HepG2 (cell line): ENCODE measurements at regions not wholly inside any gene's neighbourhood (a gene's known extent, or its start where the extent isn't known, plus 50 kb on each side); places are given as distances from the start of the nearest gene placed in this dataset.
A peak's percentile ranks its signal among the peaks of the same experiment; 100 is the strongest.

Source experiments
- CAMTA2 ChIP-seq: sonication (generic); formaldehyde crosslinking; IDR thresholded peaks from 2 replicates; pipeline ENCODE4 v1.4.0; 2020; ENCODE audit warnings: mild to moderate bottlenecking, missing genetic modification reagents, borderline replicate concordance
- DNMT3B ChIP-seq: conservative IDR thresholded peaks from 2 replicates; pipeline ENCODE4 v1.6.1; 2016; ENCODE audit warnings: missing biosample characterization, control low read depth
- EHMT2 ChIP-seq: fragments of 200-600 bp; sonication (generic); IDR thresholded peaks from 2 replicates; pipeline ENCODE4 v1.7.0; 2017; ENCODE audit warnings: antibody characterized with exemption, low read depth, low read length, borderline replicate concordance
- KAT2B ChIP-seq: fragments of 150-350 bp; IDR thresholded peaks from 2 replicates; pipeline ENCODE4 v1.6.1; 2014; ENCODE audit warnings: low read depth, low read length, borderline replicate concordance
- NAIF1 ChIP-seq: sonication (generic); formaldehyde crosslinking; IDR thresholded peaks from 2 replicates; pipeline ENCODE4 v1.5.0; 2020; ENCODE audit warnings: mild to moderate bottlenecking, missing genetic modification reagents, borderline replicate concordance
- RBAK ChIP-seq: sonication (generic); formaldehyde crosslinking; IDR thresholded peaks from 2 replicates; pipeline ENCODE4 v1.5.1; 2020; ENCODE audit warnings: mild to moderate bottlenecking, missing genetic modification reagents
- RBM39 ChIP-seq: fragments of 200-400 bp; formaldehyde crosslinking; IDR thresholded peaks from one replicate; pipeline ENCODE4 v1.6.1; 2018; ENCODE audit warnings: antibody characterized with exemption, mild to moderate bottlenecking, low read depth, low read length; ENCODE audit not compliant: poor library complexity, severe bottlenecking
- SMYD3 ChIP-seq: sonication (generic); formaldehyde crosslinking; IDR thresholded peaks from 2 replicates; pipeline ENCODE4 v1.8.1; 2023; ENCODE audit warnings: mild to moderate bottlenecking, missing genetic modification reagents
- SOX13 ChIP-seq, 3 experiments: fragments of 450-650 bp in 1 of 3; sonication (generic) in 1 of 3; formaldehyde crosslinking in 1 of 3; IDR thresholded peaks in 2 of 3; conservative IDR thresholded peaks in 1 of 3; 2 replicates each; pipeline versions ENCODE4 v1.5.0 to v1.6.1; 2016 to 2020; ENCODE audit warnings: antibody characterized with exemption in 1 of 3, mild to moderate bottlenecking in 1 of 3, missing compliant biosample characterization in 1 of 3, missing genetic modification reagents in 1 of 3, moderate library complexity in 1 of 3
- SP4 ChIP-seq: sonication (generic); formaldehyde crosslinking; IDR thresholded peaks from 2 replicates; pipeline ENCODE4 v1.8.1; 2023; ENCODE audit warnings: mild to moderate bottlenecking, missing genetic modification reagents
- SPEN ChIP-seq: sonication (generic); formaldehyde crosslinking; IDR thresholded peaks from 2 replicates; pipeline ENCODE4 v1.5.1; 2020; ENCODE audit warnings: low read depth, mild to moderate bottlenecking, missing genetic modification reagents
- SSRP1 ChIP-seq: IDR thresholded peaks from 2 replicates; pipeline ENCODE4 v1.6.1; 2016; ENCODE audit warnings: control low read depth
- U2AF1 ChIP-seq: fragments of 200-400 bp; formaldehyde crosslinking; optimal IDR thresholded peaks from 2 replicates; pipeline ENCODE3; 2017; ENCODE audit warnings: mild to moderate bottlenecking, low read depth, low read length
- ZBTB42 ChIP-seq: sonication (generic); formaldehyde crosslinking; IDR thresholded peaks from 2 replicates; pipeline ENCODE4 v1.5.0; 2020; ENCODE audit warnings: mild to moderate bottlenecking, missing genetic modification reagents
- ZBTB7B ChIP-seq: sonication (generic); formaldehyde crosslinking; IDR thresholded peaks from 2 replicates; pipeline ENCODE4 v1.4.0; 2020; ENCODE audit warnings: missing genetic modification reagents
- ZFP41 ChIP-seq: sonication (generic); formaldehyde crosslinking; IDR thresholded peaks from 2 replicates; pipeline ENCODE4 v1.4.0; 2020; ENCODE audit warnings: mild to moderate bottlenecking, missing genetic modification reagents, borderline replicate concordance
- ZNF207 ChIP-seq: fragments of 450-650 bp; IDR thresholded peaks from 2 replicates; pipeline ENCODE4 v1.6.1; 2016; ENCODE audit warnings: antibody characterized with exemption, borderline replicate concordance
- ZNF431 ChIP-seq: sonication (generic); formaldehyde crosslinking; IDR thresholded peaks from 2 replicates; pipeline ENCODE4 v1.9.0; 2022; ENCODE audit warnings: missing genetic modification reagents, low read depth, mild to moderate bottlenecking, borderline replicate concordance
- ZNF484 ChIP-seq: sonication (generic); formaldehyde crosslinking; IDR thresholded peaks from 2 replicates; pipeline ENCODE4 v1.5.1; 2020; ENCODE audit warnings: mild to moderate bottlenecking, low read depth, missing genetic modification reagents, borderline replicate concordance
- ZNF644 ChIP-seq: IDR thresholded peaks from 2 replicates; pipeline ENCODE4 v1.6.1; 2016; ENCODE audit warnings: low read depth
- ZNF713 ChIP-seq: sonication (generic); formaldehyde crosslinking; IDR thresholded peaks from 2 replicates; pipeline ENCODE4 v1.4.0; 2020; ENCODE audit warnings: mild to moderate bottlenecking, missing genetic modification reagents
- ZNF761 ChIP-seq: sonication (generic); formaldehyde crosslinking; conservative IDR thresholded peaks from 2 replicates; pipeline ENCODE4 v1.4.0; 2020; ENCODE audit warnings: mild to moderate bottlenecking, missing genetic modification reagents
- TF ChIP-seq, protein P1 (sequence below): sonication (generic); formaldehyde crosslinking; IDR thresholded peaks from 2 replicates; pipeline ENCODE4 v1.4.0; 2020; ENCODE audit warnings: missing genetic modification reagents
- TF ChIP-seq, protein P2 (sequence below): sonication (generic); formaldehyde crosslinking; IDR thresholded peaks from 2 replicates; pipeline ENCODE4 v1.5.0; 2020; ENCODE audit warnings: missing genetic modification reagents
- TF ChIP-seq, protein P3 (sequence below): sonication (generic); formaldehyde crosslinking; conservative IDR thresholded peaks from 2 replicates; pipeline ENCODE4 v1.8.0; 2022; ENCODE audit warnings: missing genetic modification reagents

DNA sequence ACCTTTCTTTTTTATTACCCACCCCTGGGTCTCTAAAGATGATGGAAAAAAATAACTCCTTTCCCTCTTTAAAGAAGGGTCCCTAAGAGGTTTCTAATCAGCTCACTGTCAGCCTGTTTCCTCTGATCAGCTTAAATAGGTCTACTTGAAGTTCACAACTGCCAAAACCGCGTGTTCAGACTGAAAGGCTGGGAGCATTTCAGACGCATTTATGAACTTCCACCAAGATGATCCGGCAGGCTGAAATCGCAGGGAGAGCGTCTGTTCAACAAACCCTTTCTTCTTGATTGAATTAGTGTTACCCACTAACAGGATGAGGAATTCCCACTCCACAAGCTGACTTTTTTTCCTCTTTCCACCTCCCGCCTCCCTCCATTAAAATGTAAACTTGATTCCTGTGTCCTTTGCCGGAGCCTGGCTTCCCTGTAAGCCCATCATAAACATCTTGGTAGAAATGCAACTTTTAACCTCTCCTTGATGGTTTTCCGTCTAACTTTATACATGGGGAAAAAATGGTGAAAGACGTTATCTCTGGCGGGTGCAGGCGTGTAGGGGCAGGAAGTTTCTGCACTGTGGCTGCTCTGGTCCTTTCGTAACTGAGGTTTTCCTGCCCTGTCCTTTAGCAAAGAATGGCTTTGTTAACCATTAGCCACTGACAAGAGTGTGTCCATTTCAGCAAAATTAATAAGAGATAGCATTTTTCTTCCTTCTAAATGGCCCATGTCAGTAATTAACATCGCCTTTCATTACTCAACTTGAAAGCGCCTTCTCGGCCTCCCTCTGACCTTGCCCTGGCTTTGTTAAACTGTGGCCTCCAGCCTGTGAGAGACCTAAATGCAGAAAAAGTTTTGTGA, 130.7 kb downstream of the BAMBI start (continued):
- TF ChIP-seq, protein P1, sequence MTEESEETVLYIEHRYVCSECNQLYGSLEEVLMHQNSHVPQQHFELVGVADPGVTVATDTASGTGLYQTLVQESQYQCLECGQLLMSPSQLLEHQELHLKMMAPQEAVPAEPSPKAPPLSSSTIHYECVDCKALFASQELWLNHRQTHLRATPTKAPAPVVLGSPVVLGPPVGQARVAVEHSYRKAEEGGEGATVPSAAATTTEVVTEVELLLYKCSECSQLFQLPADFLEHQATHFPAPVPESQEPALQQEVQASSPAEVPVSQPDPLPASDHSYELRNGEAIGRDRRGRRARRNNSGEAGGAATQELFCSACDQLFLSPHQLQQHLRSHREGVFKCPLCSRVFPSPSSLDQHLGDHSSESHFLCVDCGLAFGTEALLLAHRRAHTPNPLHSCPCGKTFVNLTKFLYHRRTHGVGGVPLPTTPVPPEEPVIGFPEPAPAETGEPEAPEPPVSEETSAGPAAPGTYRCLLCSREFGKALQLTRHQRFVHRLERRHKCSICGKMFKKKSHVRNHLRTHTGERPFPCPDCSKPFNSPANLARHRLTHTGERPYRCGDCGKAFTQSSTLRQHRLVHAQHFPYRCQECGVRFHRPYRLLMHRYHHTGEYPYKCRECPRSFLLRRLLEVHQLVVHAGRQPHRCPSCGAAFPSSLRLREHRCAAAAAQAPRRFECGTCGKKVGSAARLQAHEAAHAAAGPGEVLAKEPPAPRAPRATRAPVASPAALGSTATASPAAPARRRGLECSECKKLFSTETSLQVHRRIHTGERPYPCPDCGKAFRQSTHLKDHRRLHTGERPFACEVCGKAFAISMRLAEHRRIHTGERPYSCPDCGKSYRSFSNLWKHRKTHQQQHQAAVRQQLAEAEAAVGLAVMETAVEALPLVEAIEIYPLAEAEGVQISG (CRISPR knock-in tag), result peak; percentile 36; the same call in 1 of the 2 replicates
- 0 out of 2 replicates have a peak, but pooled peaks have one; percentile 42 for TF ChIP-seq ZBTB7B
- no peak for TF ChIP-seq ZNF761 (CRISPR knock-in tag)
- no peak for TF ChIP-seq RBM39
- TF ChIP-seq, protein P2, sequence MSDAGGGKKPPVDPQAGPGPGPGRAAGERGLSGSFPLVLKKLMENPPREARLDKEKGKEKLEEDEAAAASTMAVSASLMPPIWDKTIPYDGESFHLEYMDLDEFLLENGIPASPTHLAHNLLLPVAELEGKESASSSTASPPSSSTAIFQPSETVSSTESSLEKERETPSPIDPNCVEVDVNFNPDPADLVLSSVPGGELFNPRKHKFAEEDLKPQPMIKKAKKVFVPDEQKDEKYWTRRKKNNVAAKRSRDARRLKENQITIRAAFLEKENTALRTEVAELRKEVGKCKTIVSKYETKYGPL (CRISPR knock-in tag), result no peak
- TF ChIP-seq, protein P3, sequence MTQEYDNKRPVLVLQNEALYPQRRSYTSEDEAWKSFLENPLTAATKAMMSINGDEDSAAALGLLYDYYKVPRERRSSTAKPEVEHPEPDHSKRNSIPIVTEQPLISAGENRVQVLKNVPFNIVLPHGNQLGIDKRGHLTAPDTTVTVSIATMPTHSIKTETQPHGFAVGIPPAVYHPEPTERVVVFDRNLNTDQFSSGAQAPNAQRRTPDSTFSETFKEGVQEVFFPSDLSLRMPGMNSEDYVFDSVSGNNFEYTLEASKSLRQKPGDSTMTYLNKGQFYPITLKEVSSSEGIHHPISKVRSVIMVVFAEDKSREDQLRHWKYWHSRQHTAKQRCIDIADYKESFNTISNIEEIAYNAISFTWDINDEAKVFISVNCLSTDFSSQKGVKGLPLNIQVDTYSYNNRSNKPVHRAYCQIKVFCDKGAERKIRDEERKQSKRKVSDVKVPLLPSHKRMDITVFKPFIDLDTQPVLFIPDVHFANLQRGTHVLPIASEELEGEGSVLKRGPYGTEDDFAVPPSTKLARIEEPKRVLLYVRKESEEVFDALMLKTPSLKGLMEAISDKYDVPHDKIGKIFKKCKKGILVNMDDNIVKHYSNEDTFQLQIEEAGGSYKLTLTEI, result no peak
- TF ChIP-seq SP4, result 0 out of 2 replicates have a peak, but pooled peaks have one; percentile 33
- no peak for TF ChIP-seq U2AF1
- no peak for TF ChIP-seq SPEN (CRISPR knock-in tag)
- no peak for TF ChIP-seq ZNF207
- no peak for TF ChIP-seq ZNF644 (CRISPR knock-in tag)
- TF ChIP-seq SMYD3, result peak; percentile 60; the same call in 1 of the 2 replicates
- no peak for TF ChIP-seq ZBTB42 (CRISPR knock-in tag)
- no peak; the same call in 1 of the 2 replicates for TF ChIP-seq ZNF431 (CRISPR knock-in tag)
- TF ChIP-seq CAMTA2 (CRISPR knock-in tag), result no peak
- no peak for TF ChIP-seq RBAK
- TF ChIP-seq NAIF1 (CRISPR knock-in tag), result no peak
- no peak for TF ChIP-seq ZFP41 (CRISPR knock-in tag)
- TF ChIP-seq DNMT3B (CRISPR knock-in tag), result 0 out of 2 replicates have a peak, but pooled peaks have one; percentile 51
- TF ChIP-seq SOX13 (IDR thresholded peaks at IDR 0.05), result no peak
- TF ChIP-seq SOX13 (CRISPR knock-in tag; conservative IDR thresholded peaks at IDR 0.05 in 1 of 2, IDR thresholded peaks at IDR 0.05 in 1 of 2), result peak in 1 of 2 experiments; percentile 20; a peak in 2 of 4 replicates
- TF ChIP-seq ZNF484 (CRISPR knock-in tag), result no peak
- TF ChIP-seq EHMT2, result no peak
- no peak for TF ChIP-seq ZNF713 (CRISPR knock-in tag)
- TF ChIP-seq SSRP1 (CRISPR knock-in tag), result no peak
- no peak for TF ChIP-seq KAT2B
